GM21717 (cell line): ENCODE measurements at regions not wholly inside any gene's neighbourhood (a gene's known extent, or its start where the extent isn't known, plus 50 kb on each side); places are given as distances from the start of the nearest gene placed in this dataset.
"Not testable (repeated sequence)": the region's sequence is repeated elsewhere in the genome, so short reads cannot be mapped to it uniquely, and the experiment has no call there.

Experiments
- ATAC-seq: cut with Tn5 transposase; IDR thresholded peaks from one replicate; pipeline ENCODE4 v1.9.1; 2021; ENCODE audit warnings: mild to moderate bottlenecking, moderate library complexity; ENCODE audit not compliant: unreplicated experiment

DNA sequence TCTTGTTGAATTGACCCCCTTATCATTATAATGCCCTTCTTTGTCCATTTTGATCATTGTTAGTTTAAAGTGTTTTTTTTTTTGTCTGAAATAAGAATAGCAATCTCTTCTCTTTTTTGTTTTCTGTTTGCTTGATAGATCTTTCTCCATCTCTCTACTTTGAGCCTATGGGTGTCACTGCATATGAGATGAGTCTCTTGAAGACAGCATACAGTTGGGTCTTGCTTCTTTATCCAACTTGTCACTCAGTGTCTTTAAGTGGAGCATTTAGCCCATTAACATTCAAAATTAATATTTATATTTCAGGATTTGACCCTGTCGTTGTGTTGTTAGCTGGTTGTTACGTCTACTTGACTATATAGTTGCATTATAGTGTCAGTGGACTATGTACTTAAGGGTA is 135.4 kb downstream of the HMHB1 start:
- no peak for ATAC-seq

DNA sequence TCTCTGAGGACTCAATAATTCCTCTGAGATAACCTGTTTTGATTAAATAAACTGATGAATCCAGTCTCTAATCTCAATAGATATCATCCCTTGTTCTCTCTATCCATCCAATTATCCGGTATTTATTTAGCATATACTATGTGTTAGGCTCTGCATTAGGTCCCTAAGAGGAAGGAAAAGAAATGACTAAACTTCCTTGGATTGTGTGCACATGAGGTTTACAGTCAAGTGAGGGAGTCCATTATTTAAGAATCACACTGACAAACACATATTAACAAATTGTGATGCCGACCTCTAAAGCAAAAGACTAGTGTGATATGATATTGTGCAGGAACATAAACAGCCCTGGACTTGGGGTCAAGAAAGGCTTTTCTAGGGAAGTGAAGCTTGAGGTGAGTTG is 140.8 kb downstream of the HMHB1 start:
- ATAC-seq = no peak

DNA sequence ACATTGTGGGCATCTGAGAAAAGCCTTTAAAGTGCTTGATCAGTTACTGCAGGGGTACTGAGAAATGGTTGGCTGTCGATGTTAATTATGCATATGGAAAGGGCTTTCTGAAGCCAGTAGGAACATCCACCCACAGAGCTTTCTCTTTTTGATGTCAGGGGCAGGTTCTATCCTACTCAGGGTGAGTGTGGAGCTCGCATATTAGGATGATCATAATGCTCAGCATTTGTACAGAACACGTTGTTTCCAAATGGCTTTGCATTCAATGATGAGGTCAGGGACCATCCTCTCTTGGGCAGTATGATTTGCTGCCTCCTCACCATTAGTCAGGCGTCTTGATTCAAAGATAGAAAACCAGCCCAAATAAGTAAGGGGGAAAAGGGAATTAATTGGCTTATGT is 141.9 kb downstream of the HMHB1 start:
- no peak for ATAC-seq

DNA sequence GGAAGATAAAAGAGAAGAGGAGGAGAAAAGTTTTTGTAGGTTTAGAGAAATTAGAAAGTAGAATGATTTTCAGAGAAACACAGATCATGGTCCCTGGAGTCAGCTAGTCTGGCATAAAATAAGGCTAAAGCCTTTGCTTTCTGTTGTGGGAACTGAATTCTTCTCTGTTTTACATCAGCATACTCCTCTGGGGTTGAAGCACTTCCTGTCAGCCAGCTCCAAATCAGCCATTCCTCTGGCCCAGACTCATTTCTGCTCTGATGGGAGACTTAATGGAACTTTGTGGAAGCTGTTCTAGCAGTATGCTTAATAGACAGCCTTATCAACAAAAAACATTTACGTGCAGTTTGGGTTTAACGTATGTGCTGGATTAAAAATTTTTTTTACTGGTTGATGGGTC is 143.2 kb downstream of the HMHB1 start:
- ATAC-seq = no peak

DNA sequence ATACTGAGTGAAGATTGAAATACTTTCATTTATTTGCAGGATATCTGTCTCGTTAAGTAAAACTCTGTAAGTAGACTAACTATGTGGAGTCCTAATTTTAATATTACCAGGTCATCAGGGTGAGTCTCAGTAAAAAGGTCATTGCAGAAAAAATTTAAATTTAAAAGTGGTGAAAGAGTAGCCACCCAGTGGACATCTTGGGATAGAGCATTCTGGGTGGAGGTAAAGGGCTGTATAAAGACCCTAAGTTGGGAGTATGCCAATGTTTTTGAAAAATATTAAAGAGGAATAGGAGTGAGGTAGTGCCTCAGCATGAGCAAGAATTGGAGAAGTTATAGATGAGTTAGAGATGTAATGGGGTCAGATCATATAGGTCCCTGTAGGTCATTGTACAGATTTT is 145.5 kb downstream of the HMHB1 start:
- no peak for ATAC-seq

DNA sequence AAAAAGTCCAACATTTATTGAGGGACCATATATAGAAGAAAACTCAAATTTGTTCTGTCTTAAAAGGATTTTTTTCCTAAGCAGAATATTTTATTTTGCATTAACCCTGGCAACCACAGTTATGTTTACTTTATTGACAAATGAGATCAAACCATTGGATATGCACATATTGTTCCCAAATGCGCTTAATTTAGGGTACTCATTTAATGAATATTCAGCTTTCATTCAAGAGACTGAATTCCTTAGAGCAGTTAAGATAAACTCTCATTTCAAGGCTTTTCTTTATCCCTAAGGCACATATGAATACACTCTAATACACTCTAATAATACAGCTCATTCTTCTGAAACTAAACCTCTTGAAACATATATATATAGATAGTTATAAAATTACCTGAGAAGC is 150.2 kb downstream of the HMHB1 start:
- ATAC-seq = no peak

DNA sequence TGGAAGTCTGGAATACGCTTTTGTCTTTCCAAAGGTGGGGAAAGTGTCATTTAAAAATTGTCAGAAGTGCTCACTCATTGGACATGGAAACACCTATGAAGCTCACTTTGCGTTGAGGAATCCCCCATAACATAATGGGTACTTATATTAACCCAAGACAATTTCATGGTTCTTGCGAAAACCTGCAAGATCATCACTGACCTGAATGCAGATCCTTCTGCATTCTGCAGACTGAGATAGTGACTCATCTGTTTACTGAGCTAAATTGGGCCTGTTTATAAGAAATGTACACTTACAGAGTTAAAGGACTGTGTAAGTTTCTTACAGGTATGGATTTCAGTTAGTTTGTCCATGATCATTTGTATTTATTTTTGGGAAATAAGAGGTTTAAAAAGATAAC is 153.0 kb downstream of the HMHB1 start:
- no peak for ATAC-seq

DNA sequence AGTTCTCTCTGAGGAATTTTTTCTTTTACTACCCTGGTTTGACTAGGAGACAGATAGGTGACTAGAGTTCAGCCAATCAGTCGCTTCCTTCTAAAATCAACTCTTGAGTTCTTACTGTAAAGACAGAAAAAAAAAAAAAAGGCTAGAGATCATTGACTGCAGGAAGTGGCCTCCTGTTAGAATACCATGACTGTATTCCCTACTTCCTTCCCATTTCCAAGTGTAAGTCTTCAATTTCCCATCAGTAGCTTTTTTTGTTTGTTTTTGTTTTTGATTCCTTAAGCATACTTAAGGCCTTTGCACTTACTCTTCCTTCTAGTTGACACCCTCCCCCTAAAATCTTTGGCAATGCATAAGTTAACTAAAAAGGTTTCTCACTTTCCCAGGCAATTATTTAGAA is 154.3 kb downstream of the HMHB1 start:
- ATAC-seq = no peak

DNA sequence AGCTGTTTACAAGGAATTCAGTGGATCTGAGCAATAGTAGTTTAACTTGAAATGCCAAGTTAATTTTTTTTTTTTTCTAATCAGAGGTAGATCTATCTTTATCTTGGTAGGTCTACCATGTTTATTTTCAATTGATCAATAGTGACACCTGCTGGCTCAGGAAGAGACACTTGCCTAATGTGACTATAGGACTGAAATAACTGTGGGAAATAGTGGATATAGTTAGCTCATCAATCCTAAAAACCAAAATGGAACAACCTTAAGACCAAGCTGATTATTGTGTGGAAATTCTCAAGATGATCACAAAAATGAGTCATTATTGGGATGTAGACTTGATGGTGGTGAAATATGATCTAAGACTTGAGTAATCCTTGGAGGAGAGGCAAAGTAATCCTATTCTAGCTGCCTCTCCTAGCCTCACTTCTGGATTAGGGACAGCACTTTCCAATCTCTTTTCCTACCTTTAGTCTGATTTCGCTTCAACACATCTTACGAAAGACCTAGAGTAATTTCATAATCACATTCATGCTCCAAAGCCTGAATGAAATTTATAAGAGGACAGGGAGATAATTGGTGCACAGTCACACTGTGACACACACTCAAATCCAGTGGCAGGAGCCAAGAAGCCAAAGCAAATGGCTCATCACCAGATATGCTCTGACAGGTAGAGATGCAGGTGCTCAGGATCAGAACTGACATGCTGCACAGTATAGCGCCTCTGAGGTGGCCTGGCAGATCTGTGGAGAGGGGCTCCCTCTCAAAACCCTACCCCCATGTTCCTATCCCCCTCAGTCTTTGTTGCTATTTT is 156.3 kb downstream of the HMHB1 start:
- ATAC-seq = peak; percentile 62

DNA sequence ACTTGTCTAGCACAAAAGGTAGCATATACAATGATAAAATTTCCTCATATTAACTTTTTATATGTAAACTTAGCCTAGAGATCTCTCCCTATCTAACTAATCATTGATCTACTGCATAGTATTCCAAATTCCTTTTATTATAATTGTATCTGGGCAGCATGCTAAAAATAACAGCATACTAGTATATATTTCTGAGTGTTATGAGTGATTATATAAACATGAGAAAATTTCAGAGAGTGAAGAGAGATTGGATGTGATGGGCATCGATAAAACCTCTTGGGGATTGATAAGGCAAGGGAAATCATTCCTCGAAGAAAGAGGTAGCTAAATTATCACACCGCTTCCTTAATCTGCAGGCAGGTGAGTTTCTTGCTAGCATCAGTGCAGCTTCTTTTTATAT is 158.2 kb downstream of the HMHB1 start:
- no peak for ATAC-seq

DNA sequence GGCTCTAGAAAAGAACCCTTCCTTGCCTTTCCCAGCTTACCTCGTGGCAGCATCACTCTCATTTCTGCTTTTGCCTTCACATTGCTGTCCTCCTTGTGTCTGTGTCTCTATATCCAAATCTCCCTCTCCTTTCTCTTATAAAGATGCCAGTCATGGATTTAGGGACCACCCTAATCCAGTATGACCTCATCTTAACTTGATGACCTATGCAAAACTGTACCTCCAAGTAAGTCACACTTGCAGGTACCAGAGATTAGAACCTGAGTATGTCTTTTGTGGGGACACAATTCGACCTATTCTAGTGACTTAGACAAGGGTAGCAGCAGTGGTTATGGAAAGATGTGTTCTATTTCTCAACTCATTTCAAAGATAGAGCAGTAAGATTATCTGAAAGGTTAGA is 160.1 kb downstream of the HMHB1 start:
- ATAC-seq = no peak

DNA sequence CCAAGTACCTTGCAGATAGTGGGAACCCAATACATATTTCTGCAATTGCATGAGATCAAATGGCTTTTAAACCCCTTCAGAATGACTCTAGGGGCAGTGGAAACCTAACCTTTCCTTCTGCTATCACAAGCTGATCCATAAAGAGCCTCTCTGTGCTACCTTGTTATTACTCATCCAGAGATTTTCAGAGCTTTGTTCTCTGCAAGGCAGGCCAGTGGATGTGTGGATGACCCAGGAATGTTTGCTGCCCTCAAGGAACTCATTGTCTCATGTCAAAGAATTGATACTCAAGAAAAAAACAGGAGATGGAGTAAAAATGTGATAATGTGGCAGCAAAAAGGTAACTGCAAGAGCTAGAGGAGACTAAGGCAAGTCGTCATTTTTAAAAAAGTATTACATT is 164.1 kb downstream of the HMHB1 start:
- ATAC-seq = no peak

DNA sequence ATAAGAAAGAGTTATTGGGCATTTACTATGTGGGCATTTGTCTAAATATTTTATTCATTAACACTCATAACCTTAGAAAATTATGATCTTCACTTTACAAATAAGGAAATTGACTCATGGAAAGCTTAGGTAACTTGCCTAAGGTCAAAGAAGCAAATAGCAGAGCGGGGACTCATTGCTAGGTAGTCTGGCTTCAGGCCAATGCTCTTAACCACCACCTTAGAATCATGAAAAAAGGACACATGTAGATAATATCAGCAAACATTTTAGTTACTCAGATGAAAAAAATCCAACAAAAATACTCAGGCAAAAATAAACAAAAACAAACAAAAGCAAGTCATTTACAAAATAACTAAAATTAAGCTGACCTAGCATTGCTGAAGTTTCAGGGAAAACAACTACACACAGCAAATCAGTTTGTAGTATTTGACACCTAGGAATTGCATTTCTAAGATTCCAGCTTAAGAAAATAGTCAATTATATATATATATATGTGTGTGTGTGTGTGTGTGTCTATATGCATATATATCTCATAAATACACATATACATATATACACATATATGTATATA is 166.0 kb downstream of the HMHB1 start:
- no peak for ATAC-seq

DNA sequence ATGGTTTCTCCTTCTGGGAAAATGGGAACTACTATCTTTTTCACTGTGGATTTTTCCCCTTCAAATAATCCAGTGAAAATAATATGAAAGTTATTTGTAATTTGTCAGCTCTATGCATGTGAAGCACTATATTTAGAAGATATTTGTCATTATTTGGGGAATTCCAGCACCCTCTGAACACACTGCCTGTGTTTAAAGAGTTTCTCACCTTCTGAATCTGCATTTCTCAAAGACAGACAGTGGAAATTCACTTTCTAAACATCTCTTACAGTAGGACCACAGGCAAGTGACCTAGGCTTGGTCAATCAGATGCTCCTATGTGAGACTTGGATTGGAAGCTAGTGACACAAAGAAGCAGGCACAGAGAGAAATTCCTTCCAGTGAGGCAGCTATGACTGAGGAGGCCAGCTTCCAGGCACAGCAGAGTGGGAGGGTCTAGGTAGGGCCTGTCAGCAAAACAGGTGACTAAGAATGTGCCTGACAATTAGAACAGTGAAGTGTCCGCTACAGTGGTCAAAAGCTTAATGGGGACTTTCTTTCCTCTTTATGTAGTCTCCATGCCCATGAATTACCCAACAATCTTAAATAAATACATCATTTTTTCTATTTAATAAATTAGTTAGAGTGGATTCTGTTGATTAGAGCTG is 167.2 kb downstream of the HMHB1 start:
- ATAC-seq = peak; percentile 72

DNA sequence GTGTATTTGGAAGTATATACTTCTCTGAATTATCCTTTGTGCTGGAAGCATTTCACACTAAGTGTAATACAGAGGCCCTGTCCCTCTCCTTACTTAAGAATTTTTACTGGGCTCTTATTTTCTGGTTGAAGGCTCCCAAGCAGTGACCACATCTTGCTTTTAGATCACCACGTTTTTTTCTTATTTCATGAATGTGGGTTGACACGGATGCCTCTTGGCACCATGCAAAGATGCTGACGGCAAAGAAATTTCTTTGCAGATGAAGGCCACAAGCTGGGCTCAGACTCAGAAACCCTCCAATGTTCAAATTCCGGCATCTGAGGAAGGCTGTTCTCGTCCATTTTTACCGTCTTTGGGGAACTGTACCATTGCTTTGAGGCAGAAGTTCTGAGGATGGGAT is 168.5 kb downstream of the HMHB1 start:
- ATAC-seq = no peak

DNA sequence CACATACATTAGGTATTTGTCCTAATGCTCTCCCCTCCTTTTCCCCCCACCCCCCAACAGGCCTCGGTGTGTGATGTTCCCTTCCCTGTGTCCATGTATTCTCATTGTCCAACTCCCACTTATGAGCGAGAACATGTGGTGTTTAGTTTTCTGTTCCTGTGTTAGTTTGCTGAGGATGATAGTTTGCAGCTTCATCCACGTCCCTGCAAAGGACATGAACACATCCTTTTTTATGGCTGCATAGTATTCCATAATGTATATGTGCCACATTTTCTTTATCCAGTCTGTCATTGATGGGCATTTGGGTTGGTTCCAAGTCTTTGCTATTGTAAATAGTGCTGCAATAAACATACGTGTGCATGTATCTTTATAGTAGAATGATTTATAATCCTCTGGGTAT is 171.0 kb downstream of the HMHB1 start:
- not testable (repeated sequence) for ATAC-seq

DNA sequence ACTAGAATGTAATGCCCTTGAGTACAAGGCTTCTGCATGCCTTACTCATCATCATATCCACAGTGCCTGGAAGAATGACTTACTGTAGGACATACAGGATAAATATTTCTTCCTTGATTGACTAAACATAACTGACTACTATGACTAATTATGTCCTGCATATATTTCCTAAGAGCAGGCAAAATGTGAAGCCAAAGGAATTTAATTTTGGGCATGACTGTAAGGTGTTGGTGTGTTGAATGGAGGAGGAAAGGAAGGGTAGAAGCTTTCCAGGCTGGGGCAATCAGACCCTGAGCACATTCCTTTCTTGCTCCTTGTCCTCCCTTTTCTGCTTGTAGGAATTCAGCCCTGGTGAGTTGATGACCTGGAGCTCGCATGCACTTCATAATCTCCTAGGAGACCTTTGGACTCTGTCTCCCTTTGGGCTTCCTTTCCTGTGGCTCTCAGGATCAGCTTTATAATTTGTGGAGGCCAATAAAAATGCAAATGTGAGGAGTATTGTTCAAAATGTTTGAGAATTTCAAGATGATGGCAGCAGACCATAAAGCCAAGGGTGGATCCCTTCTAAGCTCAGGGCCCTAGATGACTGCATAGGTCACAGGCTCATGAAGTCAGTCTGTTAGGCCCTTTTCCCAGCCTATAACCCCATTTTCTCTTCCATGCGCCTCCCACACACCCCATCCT is 174.0 kb downstream of the HMHB1 start:
- no peak for ATAC-seq

DNA sequence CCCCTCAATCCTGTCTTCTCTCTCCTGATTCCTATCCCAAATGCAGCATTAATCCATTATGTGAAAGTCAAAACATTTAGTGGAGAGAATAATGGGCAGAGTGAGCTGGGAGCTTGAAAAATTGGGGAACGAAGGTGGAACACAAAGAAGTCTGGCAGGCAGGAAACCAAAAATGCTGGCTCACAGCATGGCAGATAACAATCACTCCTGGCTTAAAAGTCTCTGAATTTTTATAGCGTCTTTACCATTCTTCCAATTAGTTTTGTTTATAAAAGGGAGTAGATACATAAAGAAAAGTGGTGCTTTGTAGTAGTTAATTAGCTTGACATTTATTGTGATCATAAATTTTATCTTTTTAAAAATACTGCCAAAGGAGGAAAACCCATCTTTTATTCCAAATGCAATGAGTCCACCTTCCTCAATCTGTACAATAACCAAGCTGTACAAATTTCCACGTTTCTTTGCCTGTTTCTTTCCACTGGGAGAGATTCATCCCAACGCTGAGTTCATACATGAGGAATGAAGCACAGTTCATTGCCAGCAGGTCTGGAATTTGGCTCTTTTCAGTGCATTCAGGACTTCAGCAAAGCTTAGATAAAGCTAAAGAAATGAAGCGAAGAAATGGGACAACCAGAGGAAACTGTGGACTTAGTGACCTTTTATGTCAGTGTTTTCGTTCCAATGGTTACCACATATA is 174.7 kb downstream of the HMHB1 start:
- ATAC-seq = no peak

DNA sequence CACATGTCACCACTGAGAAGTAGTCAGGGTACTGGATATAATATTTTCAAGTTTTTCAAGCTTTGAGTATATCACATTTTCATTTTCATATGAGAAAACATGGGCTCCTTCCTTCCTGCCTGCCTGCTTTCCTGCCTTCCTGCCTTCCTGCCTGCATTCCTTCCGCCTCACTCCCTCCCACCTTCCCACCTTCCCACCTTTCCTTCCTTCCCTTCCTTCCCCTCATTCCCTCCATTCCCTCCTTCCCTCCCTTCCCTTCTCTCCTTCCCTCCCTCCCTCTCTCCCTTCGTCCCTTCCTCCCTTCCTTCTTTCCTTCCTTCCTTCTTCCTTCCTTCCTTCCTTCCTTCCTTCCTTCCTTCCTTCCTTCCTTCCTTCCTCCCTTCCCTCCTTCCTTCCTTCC is 175.3 kb downstream of the HMHB1 start:
- ATAC-seq = no peak

DNA sequence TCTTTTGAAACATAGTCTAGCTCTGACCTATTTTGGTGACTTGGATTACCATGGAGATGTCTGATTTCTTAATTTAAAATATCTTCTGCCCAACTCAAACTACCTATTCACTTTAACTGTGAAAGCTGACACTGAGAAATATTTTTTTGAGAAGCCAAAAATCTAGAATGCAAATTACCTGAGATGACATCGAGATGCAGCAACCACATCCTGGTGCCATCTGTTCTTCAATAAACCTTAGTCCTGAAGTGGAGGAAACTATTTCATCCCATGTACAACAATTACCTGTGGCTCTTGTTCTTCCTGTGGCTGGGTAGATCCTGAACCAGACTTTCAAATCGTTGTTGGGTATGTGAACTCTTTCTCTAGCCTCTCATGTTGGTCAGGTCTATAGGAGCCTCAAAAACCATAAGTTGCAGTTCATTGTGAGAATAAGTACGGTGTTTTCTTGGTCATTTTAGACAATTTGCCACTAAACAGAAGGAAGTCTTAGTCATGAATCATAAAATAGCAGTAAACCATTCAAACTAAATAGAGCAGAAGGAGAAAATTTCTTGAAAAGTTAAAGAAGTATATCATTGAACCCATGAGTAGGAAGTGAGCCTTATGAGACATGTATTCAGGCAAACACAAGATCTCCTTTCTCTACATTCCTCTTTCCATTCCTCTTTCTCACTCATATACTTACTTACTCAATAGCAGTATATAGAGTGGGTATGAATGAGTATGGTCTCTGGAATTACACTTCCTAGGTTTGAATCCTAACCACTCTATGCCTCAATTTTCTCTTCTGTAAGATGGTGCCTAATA is 176.0 kb downstream of the HMHB1 start:
- ATAC-seq = no peak
